MG63 (cell line): ENCODE measurements at regions not wholly inside any gene's neighbourhood (a gene's known extent, or its start where the extent isn't known, plus 50 kb on each side); places are given as distances from the start of the nearest gene placed in this dataset.
"Not testable (repeated sequence)": the region's sequence is repeated elsewhere in the genome, so short reads cannot be mapped to it uniquely, and the experiment has no call there.

Experiments used
- DNase-seq: peaks from one replicate; pipeline ENCODE4 v3.0.0-alpha.2; 2020
- H3K27me3 ChIP-seq: fragments of 250-450 bp; sonication (Bioruptor Pico); 2 replicates; pipeline ENCODE4 v1.5.1; 2020; ENCODE audit warnings: mild to moderate bottlenecking, moderate library complexity
- H3K36me3 ChIP-seq: fragments of 250-450 bp; sonication (Bioruptor Pico); 2 replicates; pipeline ENCODE4 v1.5.1; 2020; ENCODE audit warnings: mild to moderate bottlenecking, moderate library complexity
- H3K4me3 ChIP-seq: fragments of 250-450 bp; sonication (Bioruptor Pico); 2 replicates; pipeline ENCODE4 v1.5.1; 2020; ENCODE audit warnings: mild to moderate bottlenecking, moderate library complexity
- H3K9me3 ChIP-seq: fragments of 250-450 bp; sonication (Bioruptor Pico); 2 replicates; pipeline ENCODE4 v1.5.1; 2020; ENCODE audit warnings: mild to moderate bottlenecking, moderate library complexity

DNA sequence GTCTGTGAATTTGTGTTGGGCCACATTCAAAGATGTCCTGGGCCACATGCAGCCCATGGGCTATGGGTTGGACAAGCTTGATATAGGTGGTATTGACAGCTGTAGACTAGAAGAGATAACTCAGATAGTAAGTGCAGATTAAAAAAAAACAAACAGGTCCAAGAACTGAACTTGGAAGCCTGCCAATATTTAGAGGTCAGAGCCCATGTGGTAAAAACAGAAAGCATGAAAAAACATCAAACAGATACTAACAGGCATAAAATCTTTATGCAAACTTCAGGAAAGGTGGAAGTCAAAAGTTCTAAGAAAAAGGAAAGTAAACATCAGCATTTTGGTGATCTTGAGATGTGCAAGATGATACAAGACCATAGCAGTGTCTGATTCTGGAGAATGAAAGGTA, 155.1 kb upstream of the NR4A3 start:
- H3K4me3 ChIP-seq = no peak overlapping the region
- H3K9me3 ChIP-seq = no peaks in the 10 kb centered on the region
- no peaks in the 10 kb centered on the region; the same call in 1 of the 2 replicates for H3K27me3 ChIP-seq
- H3K36me3 ChIP-seq = no peaks in the 10 kb centered on the region
- DNase-seq = no peak

DNA sequence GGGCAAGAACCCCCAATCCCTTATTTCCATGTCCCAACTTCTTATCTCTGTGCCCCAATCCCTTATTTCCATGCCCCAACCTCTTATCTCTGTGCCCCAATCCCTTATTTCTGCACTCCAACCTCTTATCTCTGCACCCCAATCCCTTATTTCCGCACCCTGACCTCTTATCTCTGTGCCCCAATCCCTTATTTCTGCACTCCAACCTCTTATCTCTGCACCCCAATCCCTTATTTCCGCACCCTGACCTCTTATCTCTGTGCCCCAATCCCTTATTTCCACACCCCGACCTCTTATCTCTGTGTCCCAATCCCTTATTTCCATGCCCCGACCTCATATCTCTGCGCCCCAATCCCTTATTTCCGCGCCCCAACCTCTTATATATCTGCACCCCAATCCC, 150.8 kb upstream of the NR4A3 start:
- not testable (repeated sequence) for DNase-seq, H3K4me3 ChIP-seq, H3K36me3 ChIP-seq, H3K27me3 ChIP-seq, H3K9me3 ChIP-seq

DNA sequence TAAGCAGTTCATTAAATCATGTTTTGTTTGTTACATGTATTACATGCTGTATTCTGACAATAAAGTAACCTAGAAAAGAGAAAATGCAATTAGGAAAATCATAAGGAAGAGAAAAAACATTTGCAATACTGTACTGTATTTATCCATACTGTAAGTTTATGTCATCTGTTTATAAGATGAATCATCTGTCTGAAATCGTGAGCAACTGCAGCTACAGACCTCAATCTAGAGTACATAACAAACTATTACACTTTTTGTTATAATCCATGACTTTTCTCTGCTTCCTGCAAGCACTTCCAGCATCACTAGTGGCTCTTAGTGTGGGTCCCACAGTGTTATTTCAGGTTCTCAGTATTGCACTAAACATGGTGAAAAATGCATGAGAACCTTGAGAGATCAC, 144.4 kb upstream of the NR4A3 start:
- Histone ChIP-seq H3K9me3 (peaks cover 7% of the 10 kb centered on the region), H3K4me3 (no peak overlapping the region), H3K36me3 (no peaks in the 10 kb centered on the region), H3K27me3 (no peaks in the 10 kb centered on the region)
- no peak for DNase-seq

DNA sequence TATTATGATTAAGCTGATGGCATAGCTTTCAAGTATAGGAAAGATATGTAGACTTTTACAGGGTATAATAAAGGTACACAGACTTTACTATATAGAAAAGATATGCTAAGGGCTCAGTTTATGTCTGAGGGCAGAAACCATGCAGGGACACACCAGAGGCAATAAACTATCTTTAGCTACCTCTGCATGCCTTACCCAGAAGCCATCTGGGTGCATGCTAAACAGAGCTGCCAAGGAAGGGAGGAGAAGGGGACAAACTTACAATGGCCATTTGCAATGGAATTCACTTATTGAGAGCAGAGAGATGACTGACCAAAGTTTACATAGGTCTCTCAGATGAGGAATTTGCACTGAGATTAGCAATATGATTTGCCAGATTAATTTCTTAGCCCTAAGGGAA, 143.1 kb upstream of the NR4A3 start:
- no peak for DNase-seq
- Histone ChIP-seq H3K4me3 (no peak overlapping the region), H3K36me3 (no peaks in the 10 kb centered on the region), H3K9me3 (peaks cover 7% of the 10 kb centered on the region), H3K27me3 (no peaks in the 10 kb centered on the region)

DNA sequence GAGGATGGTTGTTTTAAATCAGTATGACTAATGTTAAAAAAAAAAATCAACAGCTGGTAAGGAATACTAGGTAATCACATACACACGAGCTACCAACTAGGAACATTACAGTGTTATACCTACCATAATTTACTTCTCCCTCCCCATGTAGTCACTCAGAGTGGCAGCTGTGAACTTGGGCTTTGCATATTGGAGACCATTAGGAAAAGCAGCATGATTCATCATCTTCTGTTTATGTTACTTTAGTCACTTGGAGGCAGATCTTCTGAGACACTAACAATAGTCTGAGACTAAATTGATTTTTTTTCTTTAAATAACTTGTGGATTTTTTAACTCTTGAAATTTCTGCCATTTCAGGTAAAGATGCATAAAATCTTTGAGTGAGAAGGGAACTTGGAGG, 141.5 kb upstream of the NR4A3 start:
- Histone ChIP-seq H3K9me3 (peaks cover 7% of the 10 kb centered on the region), H3K4me3 (no peak overlapping the region), H3K36me3 (no peaks in the 10 kb centered on the region), H3K27me3 (no peaks in the 10 kb centered on the region)
- DNase-seq = peak; percentile 60

DNA sequence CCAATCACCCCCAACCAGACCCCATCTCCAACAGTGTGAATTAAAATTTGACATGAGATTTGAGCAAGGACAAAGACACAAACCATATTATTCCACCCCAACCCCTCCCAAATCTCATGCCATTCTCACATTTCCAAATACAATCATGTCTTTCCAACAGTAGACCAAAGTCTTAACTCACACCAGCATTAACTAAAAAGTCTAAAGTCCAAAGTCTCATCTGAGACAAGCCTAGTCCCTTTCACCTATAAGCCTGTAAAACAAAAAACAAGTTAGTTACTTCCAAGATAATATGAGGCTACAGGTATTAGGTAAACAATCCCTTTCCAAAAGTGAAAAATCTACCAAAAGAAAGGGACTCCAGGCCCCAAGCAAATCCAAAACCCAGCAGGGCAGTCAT, 140.6 kb upstream of the NR4A3 start:
- Histone ChIP-seq H3K36me3 (no peaks in the 10 kb centered on the region), H3K4me3 (no peak overlapping the region), H3K27me3 (no peaks in the 10 kb centered on the region), H3K9me3 (peaks cover 1% of the 10 kb centered on the region; the same call in 1 of the 2 replicates)
- no peak for DNase-seq

DNA sequence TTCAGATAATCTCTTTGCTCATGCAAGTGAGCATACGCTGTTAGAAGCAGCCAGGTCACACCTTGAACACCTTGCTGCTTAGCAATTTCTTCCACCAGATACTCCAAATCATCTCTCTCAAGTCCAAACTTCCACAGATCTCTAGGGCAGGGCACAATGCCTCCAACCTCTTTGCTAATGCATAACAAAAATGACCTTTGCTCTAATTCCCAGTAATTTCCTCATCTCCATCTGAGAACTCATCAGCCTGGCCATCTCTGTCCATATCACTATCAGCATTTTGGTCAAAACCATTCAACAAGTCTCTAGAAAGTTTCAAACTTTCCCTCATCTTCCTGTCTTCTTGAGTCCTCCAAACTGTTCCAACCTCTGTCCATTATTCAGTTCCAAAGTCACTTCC, 139.3 kb upstream of the NR4A3 start:
- H3K27me3 ChIP-seq = no peaks in the 10 kb centered on the region
- no peaks in the 10 kb centered on the region for H3K9me3 ChIP-seq
- DNase-seq = no peak
- no peaks in the 10 kb centered on the region for H3K36me3 ChIP-seq
- no peak overlapping the region for H3K4me3 ChIP-seq

DNA sequence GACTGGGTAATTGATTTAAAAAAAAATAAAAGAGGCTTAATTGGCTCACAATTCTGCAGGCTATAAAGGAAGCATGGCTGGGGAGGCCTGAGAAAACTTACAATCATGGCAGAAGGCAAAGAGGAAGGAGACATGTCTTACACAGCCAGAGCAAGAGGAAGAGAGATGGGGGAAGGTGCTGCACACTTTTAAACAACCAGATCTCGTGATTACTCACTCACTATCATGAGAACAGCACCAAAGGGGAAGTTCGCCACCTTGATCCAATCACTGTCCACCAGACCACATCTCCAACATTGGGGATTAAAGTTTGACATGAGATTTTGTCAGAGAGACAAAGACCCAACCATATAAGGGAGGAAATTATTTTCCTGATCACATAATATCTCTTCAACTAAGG, 138.8 kb upstream of the NR4A3 start:
- no peaks in the 10 kb centered on the region for H3K9me3 ChIP-seq
- H3K36me3 ChIP-seq = no peaks in the 10 kb centered on the region
- H3K4me3 ChIP-seq = no peak overlapping the region
- no peak for DNase-seq
- H3K27me3 ChIP-seq = no peaks in the 10 kb centered on the region

DNA sequence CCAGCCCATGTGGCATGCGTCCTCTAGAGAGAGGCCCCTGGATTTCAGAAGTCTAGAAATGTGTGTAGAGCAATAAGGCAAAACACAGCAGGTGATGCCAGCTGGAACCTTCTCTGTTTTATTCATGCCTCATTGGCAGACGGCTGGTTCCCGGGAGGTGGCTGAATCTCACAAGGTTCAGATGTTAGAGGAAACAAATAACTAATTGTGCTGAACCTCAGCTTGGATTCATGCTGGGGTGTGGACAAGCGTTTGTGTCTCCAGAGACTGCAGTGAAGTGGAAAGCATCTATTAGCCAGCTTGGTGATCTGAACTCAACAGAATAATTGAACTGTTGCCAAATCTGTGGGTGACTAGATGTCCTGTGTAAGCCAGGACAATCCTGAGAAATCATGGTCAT, 131.1 kb upstream of the NR4A3 start:
- Histone ChIP-seq H3K27me3 (no peaks in the 10 kb centered on the region), H3K36me3 (no peaks in the 10 kb centered on the region), H3K9me3 (no peaks in the 10 kb centered on the region), H3K4me3 (no peak overlapping the region)
- peak; percentile 45 for DNase-seq

DNA sequence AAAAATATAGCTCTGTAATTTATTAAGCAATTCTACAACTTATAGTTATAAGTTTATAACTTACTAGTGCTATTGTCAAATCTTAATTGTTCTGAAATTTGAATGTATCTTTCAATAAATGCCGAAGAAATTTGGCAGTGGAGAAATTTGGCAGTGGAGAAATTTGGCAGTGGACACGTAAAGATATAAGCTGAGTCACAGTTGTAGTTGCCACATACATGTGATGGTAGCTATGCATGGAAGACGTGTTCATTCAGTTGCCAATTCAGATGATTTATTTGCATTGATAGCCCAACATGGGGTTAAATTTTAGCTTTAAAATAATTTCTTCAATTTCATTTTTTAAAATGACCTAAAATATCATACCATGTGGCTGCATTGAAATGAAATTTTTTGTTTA, 127.8 kb upstream of the NR4A3 start:
- DNase-seq = peak; percentile 36
- Histone ChIP-seq H3K36me3 (no peaks in the 10 kb centered on the region), H3K27me3 (no peaks in the 10 kb centered on the region), H3K9me3 (no peaks in the 10 kb centered on the region), H3K4me3 (no peak overlapping the region)

DNA sequence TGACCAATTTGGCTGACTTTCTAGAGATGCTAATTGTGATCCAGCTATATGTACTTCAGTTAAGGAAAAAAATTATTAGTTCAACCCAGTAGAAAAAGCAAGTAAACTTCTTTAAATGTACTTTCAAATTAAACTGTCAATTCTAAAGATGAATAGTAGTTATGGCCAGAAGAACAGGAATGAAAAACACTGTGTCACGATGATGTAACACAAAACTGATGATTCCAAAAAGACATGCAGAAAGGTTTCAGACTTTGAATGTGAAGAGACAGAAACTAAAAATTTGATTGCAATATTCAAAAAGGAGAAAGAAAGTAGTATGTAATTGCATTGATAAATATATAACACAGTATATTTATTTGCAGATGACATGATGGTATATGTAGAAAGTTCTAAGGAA, 127.3 kb upstream of the NR4A3 start:
- H3K27me3 ChIP-seq = no peaks in the 10 kb centered on the region
- no peaks in the 10 kb centered on the region for H3K9me3 ChIP-seq
- H3K36me3 ChIP-seq = no peaks in the 10 kb centered on the region
- H3K4me3 ChIP-seq = no peak overlapping the region
- DNase-seq = no peak

DNA sequence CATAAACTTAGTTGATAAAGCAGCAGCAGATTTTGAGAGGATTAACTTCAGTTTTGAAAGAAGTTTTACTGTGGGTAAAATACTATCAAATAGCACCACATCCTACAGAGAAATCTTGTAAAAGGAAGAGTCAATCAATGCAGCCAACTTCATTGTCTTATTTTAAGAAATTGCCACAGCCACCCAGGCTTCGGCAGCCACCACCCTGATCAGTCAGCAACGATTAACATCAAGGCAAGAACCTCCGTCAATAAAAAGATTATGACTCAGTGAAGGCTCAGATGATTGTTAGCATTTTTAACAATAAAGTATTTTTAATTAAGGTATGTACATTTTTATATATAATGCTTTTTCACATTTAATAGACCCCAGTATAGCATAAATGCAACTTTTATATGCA, 122.3 kb upstream of the NR4A3 start:
- no peak for DNase-seq
- Histone ChIP-seq H3K9me3 (no peaks in the 10 kb centered on the region), H3K4me3 (no peak overlapping the region), H3K27me3 (no peaks in the 10 kb centered on the region), H3K36me3 (no peaks in the 10 kb centered on the region)

DNA sequence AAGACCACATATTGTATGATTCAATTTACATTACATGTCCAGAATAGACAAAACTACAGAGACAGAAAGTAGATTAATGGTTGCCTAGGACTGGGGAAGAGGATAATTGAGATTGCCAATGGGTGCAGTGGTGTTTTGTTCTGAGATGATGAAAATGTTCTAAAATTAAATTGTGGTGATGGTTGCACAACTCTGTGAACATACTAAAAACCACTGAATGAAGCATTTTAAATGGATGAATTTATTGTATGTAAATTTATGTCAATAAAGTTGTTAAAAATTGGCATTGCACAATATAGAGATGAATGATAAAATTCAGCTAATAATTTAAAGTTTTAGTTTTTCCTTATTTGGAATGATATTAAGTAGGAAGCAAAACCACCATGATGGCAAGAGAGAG, 109.5 kb upstream of the NR4A3 start:
- Histone ChIP-seq H3K4me3 (no peak overlapping the region), H3K36me3 (no peaks in the 10 kb centered on the region), H3K27me3 (no peaks in the 10 kb centered on the region), H3K9me3 (no peaks in the 10 kb centered on the region)
- no peak for DNase-seq

DNA sequence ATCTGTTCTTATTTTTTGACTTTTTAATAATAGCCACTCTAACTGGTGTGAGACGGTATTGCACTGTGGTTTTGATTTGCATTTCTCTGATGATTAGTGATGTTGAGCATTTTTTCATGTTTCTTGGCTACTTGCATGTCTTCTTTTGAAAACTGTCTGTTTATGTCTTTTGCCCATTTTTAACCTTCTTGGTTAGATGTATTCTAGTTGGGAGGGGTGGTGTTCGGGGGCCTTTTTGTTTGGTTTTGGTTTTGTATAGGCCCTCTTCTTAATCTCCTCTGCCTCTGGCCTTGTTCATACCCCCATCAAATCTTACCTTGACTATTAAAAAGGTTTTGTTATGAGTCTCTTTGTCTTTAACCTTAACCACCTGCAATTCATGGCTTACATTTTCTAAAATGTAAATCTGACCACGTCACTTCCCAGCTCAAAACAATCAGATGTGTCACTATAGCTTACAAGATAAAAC, 107.8 kb upstream of the NR4A3 start:
- H3K4me3 ChIP-seq = no peak overlapping the region

DNA sequence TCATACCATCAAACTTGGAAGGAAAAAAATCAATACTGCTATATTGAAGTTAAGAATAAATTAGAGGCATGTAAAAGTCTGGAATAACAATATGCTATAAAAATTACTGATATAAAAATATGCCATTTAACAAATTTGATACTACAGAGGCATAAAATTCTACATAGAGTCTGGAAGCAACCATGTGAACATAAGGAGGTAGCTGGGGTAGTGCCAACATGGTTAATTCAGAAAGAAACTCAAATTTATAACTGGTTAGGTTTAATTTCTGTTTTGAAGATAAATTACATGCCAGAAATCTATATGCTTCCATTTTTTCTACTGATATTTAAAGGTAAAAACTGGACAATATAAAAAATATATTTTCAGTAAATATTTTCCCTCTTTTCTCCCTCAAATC, 103.1 kb upstream of the NR4A3 start:
- Histone ChIP-seq H3K4me3 (no peak overlapping the region), H3K36me3 (no peaks in the 10 kb centered on the region), H3K27me3 (no peaks in the 10 kb centered on the region; the same call in 1 of the 2 replicates), H3K9me3 (no peaks in the 10 kb centered on the region)
- DNase-seq = no peak

More for the DNA sequence above, 107.8 kb upstream of the NR4A3 start:
- H3K36me3 ChIP-seq = no peaks in the 10 kb centered on the region
- DNase-seq = no peak
- H3K27me3 ChIP-seq = no peaks in the 10 kb centered on the region
- H3K9me3 ChIP-seq = no peaks in the 10 kb centered on the region

DNA sequence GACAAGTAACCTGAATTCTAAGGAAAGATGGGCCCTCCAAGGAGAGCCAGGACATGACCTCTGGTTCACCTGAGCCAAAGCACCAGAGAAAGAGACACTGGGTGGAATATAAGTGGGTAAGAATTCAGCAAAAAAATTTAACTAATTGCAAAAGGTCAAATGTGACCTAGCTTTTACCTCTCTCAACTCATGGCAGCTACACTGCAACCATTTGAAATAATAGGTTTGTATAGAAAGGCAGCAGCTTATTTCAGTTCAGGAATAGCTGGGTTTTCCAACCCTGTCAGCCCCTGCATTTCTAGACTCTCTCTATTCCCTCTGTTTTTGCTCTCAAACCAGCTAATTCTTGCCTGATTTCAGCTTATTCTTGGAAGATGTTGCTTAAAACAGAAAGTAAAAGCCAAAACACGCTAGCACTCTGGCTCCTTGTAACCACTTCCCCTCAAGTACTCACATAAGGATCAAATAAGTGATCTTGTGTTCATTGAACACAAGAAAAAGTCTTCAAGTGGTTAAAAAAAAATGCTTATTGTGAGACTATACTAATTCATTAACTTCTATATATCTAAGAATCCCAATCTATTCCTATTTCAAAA, 101.1 kb upstream of the NR4A3 start:
- no peak for DNase-seq
- no peaks in the 10 kb centered on the region for H3K9me3 ChIP-seq
- H3K36me3 ChIP-seq = no peaks in the 10 kb centered on the region
- H3K4me3 ChIP-seq = peak overlapping the region; percentile 25
- H3K27me3 ChIP-seq = no peaks in the 10 kb centered on the region; the same call in 1 of the 2 replicates

DNA sequence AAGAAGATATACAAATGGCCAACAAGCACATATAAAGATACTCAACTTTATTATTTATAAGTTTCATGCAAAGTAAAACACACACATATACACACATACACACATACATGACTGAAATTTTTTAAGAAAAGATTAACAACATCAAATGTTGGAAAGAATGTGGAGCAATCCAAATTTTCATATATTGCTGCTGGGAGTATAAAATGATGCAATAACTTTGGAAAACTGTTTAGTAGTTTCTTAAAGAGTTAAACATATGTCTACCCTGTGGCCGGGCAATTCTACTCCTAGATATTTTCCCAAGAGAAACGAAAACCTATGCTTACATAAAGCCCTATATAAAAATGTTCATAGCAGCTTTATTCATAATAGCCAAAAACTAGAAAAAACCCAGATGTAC, 99.8 kb upstream of the NR4A3 start:
- no peak for DNase-seq
- no peaks in the 10 kb centered on the region for H3K36me3 ChIP-seq
- no peaks in the 10 kb centered on the region; the same call in 1 of the 2 replicates for H3K27me3 ChIP-seq
- H3K4me3 ChIP-seq = no peak overlapping the region
- no peaks in the 10 kb centered on the region for H3K9me3 ChIP-seq

DNA sequence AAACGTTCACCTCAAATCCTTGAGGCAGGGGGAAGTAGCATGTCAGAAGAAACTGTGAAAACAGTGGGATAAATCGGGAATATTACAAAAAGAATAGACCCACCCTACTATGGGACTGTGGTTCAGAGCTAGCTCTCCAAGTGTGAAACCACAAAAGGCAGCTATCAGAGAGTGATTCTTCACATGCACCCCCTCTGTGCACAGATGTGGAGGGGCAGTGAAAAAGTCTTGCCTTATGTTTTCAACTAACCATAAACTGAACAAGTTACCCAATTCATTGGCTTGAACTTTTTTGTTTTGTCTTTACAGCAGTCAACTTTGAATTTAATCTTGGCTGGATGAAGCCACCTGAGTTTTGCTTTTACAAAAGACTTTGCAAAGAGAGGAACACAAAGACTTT, 98.8 kb upstream of the NR4A3 start:
- no peak for DNase-seq
- Histone ChIP-seq H3K27me3 (no peaks in the 10 kb centered on the region; the same call in 1 of the 2 replicates), H3K36me3 (no peaks in the 10 kb centered on the region), H3K4me3 (no peak overlapping the region), H3K9me3 (no peaks in the 10 kb centered on the region)

DNA sequence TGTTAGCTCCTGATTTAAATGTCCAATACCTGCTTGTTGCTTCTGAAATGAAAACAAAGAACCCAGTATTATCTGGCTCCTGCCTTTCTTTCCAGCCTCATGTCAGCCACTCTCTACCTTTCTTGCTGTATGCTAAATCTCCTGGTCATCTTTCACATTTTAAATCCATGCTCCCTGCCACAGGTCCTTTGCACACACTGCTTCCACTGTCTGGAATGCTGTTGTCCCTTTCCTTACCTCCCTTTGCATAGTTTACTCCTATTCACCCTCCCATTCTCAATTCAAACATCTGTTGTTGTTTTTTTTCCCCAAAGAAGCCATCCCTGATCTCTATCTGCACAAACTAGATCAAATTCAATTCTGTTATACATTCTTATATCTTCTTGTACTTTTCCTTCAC, 97.0 kb upstream of the NR4A3 start:
- Histone ChIP-seq H3K4me3 (no peak overlapping the region), H3K27me3 (no peaks in the 10 kb centered on the region; the same call in 1 of the 2 replicates), H3K9me3 (no peaks in the 10 kb centered on the region), H3K36me3 (no peaks in the 10 kb centered on the region)
- no peak for DNase-seq
